Trophoblast cell (in vitro differentiated cells and primary cell): ENCODE measurements at regions not wholly inside any gene's neighbourhood (a gene's known extent, or its start where the extent isn't known, plus 50 kb on each side); places are given as distances from the start of the nearest gene placed in this dataset.
"Not testable (repeated sequence)": the region's sequence is repeated elsewhere in the genome, so short reads cannot be mapped to it uniquely, and the experiment has no call there.

Source experiments
- DNase-seq, 2 donors: peaks; one replicate each; pipeline ENCODE4 v3.0.0-alpha.2; 2016
- H2AFZ ChIP-seq: 2 replicates; pipeline ENCODE4 v1.6.1; 2013; ENCODE audit warnings: low read length, moderate library complexity, mild to moderate bottlenecking; ENCODE audit not compliant: insufficient read depth, poor library complexity
- H2AK5ac ChIP-seq: 2 replicates; pipeline ENCODE4 v1.6.1; 2013; ENCODE audit warnings: mild to moderate bottlenecking, low read length
- H2BK120ac ChIP-seq: 2 replicates; pipeline ENCODE4 v1.6.1; 2013; ENCODE audit warnings: low read length, mild to moderate bottlenecking, moderate library complexity; ENCODE audit not compliant: insufficient read depth, poor library complexity
- H2BK12ac ChIP-seq: 2 replicates; pipeline ENCODE4 v1.6.1; 2013; ENCODE audit warnings: mild to moderate bottlenecking, low read length, moderate library complexity
- H2BK5ac ChIP-seq: 2 replicates; pipeline ENCODE4 v1.6.1; 2013; ENCODE audit warnings: low read length, low read depth, moderate library complexity, mild to moderate bottlenecking; ENCODE audit not compliant: poor library complexity
- H3K14ac ChIP-seq: 2 replicates; pipeline ENCODE4 v1.6.1; 2013; ENCODE audit warnings: mild to moderate bottlenecking, low read length
- H3K18ac ChIP-seq: 2 replicates; pipeline ENCODE4 v1.6.1; 2013; ENCODE audit warnings: mild to moderate bottlenecking, low read length
- H3K23ac ChIP-seq: 2 replicates; pipeline ENCODE4 v1.6.1; 2013; ENCODE audit warnings: low read length
- H3K27ac ChIP-seq: 2 replicates; pipeline ENCODE4 v1.5.1; 2013; ENCODE audit warnings: low read depth, mild to moderate bottlenecking, inconsistent platforms, low read length, moderate library complexity
- H3K27me3 ChIP-seq: 2 replicates; pipeline ENCODE4 v1.6.1; 2013; ENCODE audit warnings: inconsistent platforms, mild to moderate bottlenecking, low read length, moderate library complexity; ENCODE audit not compliant: insufficient read depth
- H3K36me3 ChIP-seq, 2 experiments: 1 replicate in 1 of 2; 2 replicates in 1 of 2; pipeline ENCODE4 v1.6.1; 2013; ENCODE audit warnings: low read length in 2 of 2, mild to moderate bottlenecking in 2 of 2, moderate library complexity in 1 of 2; ENCODE audit not compliant: insufficient read depth in 2 of 2, control insufficient read depth in 1 of 2
- H3K4ac ChIP-seq: 2 replicates; pipeline ENCODE4 v1.6.1; 2013; ENCODE audit warnings: low read depth, mild to moderate bottlenecking, low read length, moderate library complexity
- H3K4me1 ChIP-seq, 2 experiments: 1 replicate in 1 of 2; 2 replicates in 1 of 2; pipeline ENCODE4 v1.6.1; 2013; ENCODE audit warnings: low read length in 2 of 2, mild to moderate bottlenecking in 2 of 2, moderate library complexity in 1 of 2; ENCODE audit not compliant: insufficient read depth in 2 of 2, control insufficient read depth in 1 of 2
- H3K4me2 ChIP-seq: 2 replicates; pipeline ENCODE4 v1.6.1; 2013; ENCODE audit warnings: inconsistent platforms, mild to moderate bottlenecking, low read length, moderate library complexity
- H3K4me3 ChIP-seq: 2 replicates; pipeline ENCODE4 v1.5.1; 2013; ENCODE audit warnings: mild to moderate bottlenecking, low read depth, low read length, inconsistent platforms
- H3K79me1 ChIP-seq: one replicate; pipeline ENCODE4 v1.6.1; 2013; ENCODE audit warnings: low read length
- H3K79me2 ChIP-seq: 2 replicates; pipeline ENCODE4 v1.6.1; 2013; ENCODE audit warnings: low read length, mild to moderate bottlenecking; ENCODE audit not compliant: control insufficient read depth, insufficient read depth, poor library complexity
- H3K9ac ChIP-seq: 2 replicates; pipeline ENCODE4 v1.6.1; 2013; ENCODE audit warnings: mild to moderate bottlenecking, low read length
- H3K9me3 ChIP-seq: 2 replicates; pipeline ENCODE4 v1.6.1; 2013; ENCODE audit warnings: low read depth, mild to moderate bottlenecking, control low read depth, inconsistent platforms, low read length; ENCODE audit not compliant: insufficient read depth
- H4K12ac ChIP-seq: 2 replicates; pipeline ENCODE4 v1.6.1; 2013; ENCODE audit warnings: low read depth, mild to moderate bottlenecking, low read length, moderate library complexity
- H4K8ac ChIP-seq: 2 replicates; pipeline ENCODE4 v1.6.1; 2013; ENCODE audit warnings: low read depth, mild to moderate bottlenecking, low read length, moderate library complexity
- H4K91ac ChIP-seq: one replicate; pipeline ENCODE4 v1.6.1; 2013; ENCODE audit warnings: low read depth, mild to moderate bottlenecking, low read length, moderate library complexity
- WGBS: extraction: QIAGEN DNeasy Blood & Tissue Kit; methylation state at CpG from one replicate; pipeline ENCODE4 v1.1.7; 2013; ENCODE audit warnings: missing lambda C conversion rate; ENCODE audit not compliant: insufficient read length, insufficient coverage; ENCODE audit errors: extremely low coverage; 5-methylcytosine and 5-hydroxymethylcytosine counted together

GRCh38 chr3:192066253-192066652 lies 605.3 kb downstream of the PYDC2 start:
- H4K91ac ChIP-seq, result peak overlapping the region; percentile 24
- H2BK120ac ChIP-seq, H2AFZ ChIP-seq, H3K4me2 ChIP-seq, H3K4me3 ChIP-seq, H3K9me3 ChIP-seq, H3K4me1 ChIP-seq, H3K9ac ChIP-seq, H3K36me3 ChIP-seq, H3K79me1 ChIP-seq, H3K18ac ChIP-seq, H2BK12ac ChIP-seq, H2BK5ac ChIP-seq, H3K14ac ChIP-seq, H3K4ac ChIP-seq, H3K23ac ChIP-seq, H2AK5ac ChIP-seq, DNase-seq, H4K8ac ChIP-seq, H4K12ac ChIP-seq, H3K27ac ChIP-seq, H3K79me2 ChIP-seq, H3K27me3 ChIP-seq: not testable (repeated sequence)
- WGBS, result no CpG with 5 or more reads among the region's 14 CpGs

- H2AFZ ChIP-seq, result no peak overlapping the region
- H2BK120ac ChIP-seq, result no peak overlapping the region
- H3K4me3 ChIP-seq, result no peak overlapping the region
- H4K91ac ChIP-seq, result no peak overlapping the region
- no peak overlapping the region for H4K8ac ChIP-seq
- no peak overlapping the region for H2AK5ac ChIP-seq
- no peak overlapping the region for H2BK5ac ChIP-seq
- no peak for DNase-seq
- H3K79me2 ChIP-seq, result no peaks in the 10 kb centered on the region
- no peak overlapping the region for H3K9ac ChIP-seq
- no CpG with 5 or more reads among the region's 3 CpGs for WGBS
- H3K4me2 ChIP-seq, result no peak overlapping the region
- no peaks in the 10 kb centered on the region for H3K79me1 ChIP-seq
- H3K27ac ChIP-seq, result no peak overlapping the region
- H3K27me3 ChIP-seq, result no peaks in the 10 kb centered on the region
- H4K12ac ChIP-seq, result no peak overlapping the region
- H3K14ac ChIP-seq, result no peak overlapping the region
- no peak overlapping the region for H3K4ac ChIP-seq
- H3K23ac ChIP-seq, result no peak overlapping the region
- no peaks in the 10 kb centered on the region for H3K4me1 ChIP-seq
- no peak overlapping the region for H2BK12ac ChIP-seq
- no peaks in the 10 kb centered on the region for H3K9me3 ChIP-seq
- H3K18ac ChIP-seq, result no peak overlapping the region
- no peaks in the 10 kb centered on the region for H3K36me3 ChIP-seq
These were observed 607.7 kb downstream of the PYDC2 start for GRCh38 chr3:192068464-192069254.

- no peak overlapping the region for H2AK5ac ChIP-seq
These were observed 617.0 kb downstream of the PYDC2 start for GRCh38 chr3:192077795-192078497.

GRCh38 chr3:192079098-192079497 lies 618.1 kb downstream of the PYDC2 start:
- H4K91ac ChIP-seq, result peak overlapping the region; percentile 51
- no peak overlapping the region for H2AFZ ChIP-seq
- H3K27ac ChIP-seq, result no peak overlapping the region
- no peak for DNase-seq
- peak overlapping the region; percentile 61 for H3K14ac ChIP-seq
- H3K4me1 ChIP-seq, result no peaks in the 10 kb centered on the region
- no peak overlapping the region for H3K4ac ChIP-seq
- no peak overlapping the region for H2BK12ac ChIP-seq
- no peaks in the 10 kb centered on the region for H3K79me2 ChIP-seq
- peak overlapping the region; percentile 56 for H2BK5ac ChIP-seq
- peak overlapping the region; percentile 76 for H2BK120ac ChIP-seq
- no peak overlapping the region for H3K18ac ChIP-seq
- no peaks in the 10 kb centered on the region for H3K36me3 ChIP-seq
- no CpG with 5 or more reads among the region's 1 CpG for WGBS
- no peak overlapping the region for H3K4me2 ChIP-seq
- H3K23ac ChIP-seq, result no peak overlapping the region
- H3K79me1 ChIP-seq, result peaks cover 4% of the 10 kb centered on the region
- H3K4me3 ChIP-seq, result no peak overlapping the region
- H4K8ac ChIP-seq, result no peak overlapping the region
- H3K9ac ChIP-seq, result peak overlapping the region; percentile 34
- no peaks in the 10 kb centered on the region for H3K9me3 ChIP-seq
- no peak overlapping the region for H4K12ac ChIP-seq
- no peaks in the 10 kb centered on the region for H3K27me3 ChIP-seq
- peak overlapping the region; percentile 69 for H2AK5ac ChIP-seq

More at GRCh38 chr3:192077795-192078497, 617.0 kb downstream of the PYDC2 start:
- Histone ChIP-seq H3K36me3 (no peaks in the 10 kb centered on the region), H3K18ac (no peak overlapping the region), H3K4me1 (no peaks in the 10 kb centered on the region), H2AFZ (no peak overlapping the region), H3K4me2 (no peak overlapping the region), H2BK120ac (no peak overlapping the region), H4K12ac (no peak overlapping the region), H2BK5ac (no peak overlapping the region), H3K23ac (no peak overlapping the region), H3K9me3 (no peaks in the 10 kb centered on the region), H3K4me3 (no peak overlapping the region), H3K9ac (no peak overlapping the region), H2BK12ac (no peak overlapping the region), H4K8ac (no peak overlapping the region), H3K27me3 (no peaks in the 10 kb centered on the region), H3K79me2 (no peaks in the 10 kb centered on the region), H4K91ac (no peak overlapping the region), H3K4ac (no peak overlapping the region), H3K27ac (no peak overlapping the region), H3K79me1 (peaks cover 4% of the 10 kb centered on the region), H3K14ac (no peak overlapping the region)
- WGBS, result no CpG with 5 or more reads among the region's 5 CpGs
- DNase-seq, result no peak
